Activated T-helper 17 cell treated with anti-CD3 and anti-CD28 coated beads, Interleukin-2, amount 50 U/mL, for 72 hours (primary cell): ENCODE measurements at regions not wholly inside any gene's neighbourhood (a gene's known extent, or its start where the extent isn't known, plus 50 kb on each side); places are given as distances from the start of the nearest gene placed in this dataset.
"Not testable (repeated sequence)": the region's sequence is repeated elsewhere in the genome, so short reads cannot be mapped to it uniquely, and the experiment has no call there.

Source experiments
- ATAC-seq: fragments of 150-1000 bp; cut with Tn5 transposase; replicated peaks from 2 replicates; pipeline ENCODE4 v1.10.0; 2021; ENCODE audit warnings: mild to moderate bottlenecking, moderate library complexity
- H3K27ac Mint-ChIP-seq: one replicate; pipeline ENCODE4 v1.8.0; 2022; ENCODE audit warnings: mixed read lengths
- H3K27me3 Mint-ChIP-seq: one replicate; pipeline ENCODE4 v1.8.0; 2022; ENCODE audit warnings: mixed read lengths
- H3K36me3 Mint-ChIP-seq: one replicate; pipeline ENCODE4 v1.8.0; 2022; ENCODE audit warnings: low read depth, mild to moderate bottlenecking, mixed read lengths
- H3K4me1 Mint-ChIP-seq: one replicate; pipeline ENCODE4 v1.8.0; 2022; ENCODE audit warnings: mixed read lengths
- H3K4me3 Mint-ChIP-seq: one replicate; pipeline ENCODE4 v1.8.0; 2022; ENCODE audit warnings: mild to moderate bottlenecking, mixed read lengths
- H3K9me3 Mint-ChIP-seq: one replicate; pipeline ENCODE4 v1.8.0; 2022; ENCODE audit warnings: mixed read lengths

DNA sequence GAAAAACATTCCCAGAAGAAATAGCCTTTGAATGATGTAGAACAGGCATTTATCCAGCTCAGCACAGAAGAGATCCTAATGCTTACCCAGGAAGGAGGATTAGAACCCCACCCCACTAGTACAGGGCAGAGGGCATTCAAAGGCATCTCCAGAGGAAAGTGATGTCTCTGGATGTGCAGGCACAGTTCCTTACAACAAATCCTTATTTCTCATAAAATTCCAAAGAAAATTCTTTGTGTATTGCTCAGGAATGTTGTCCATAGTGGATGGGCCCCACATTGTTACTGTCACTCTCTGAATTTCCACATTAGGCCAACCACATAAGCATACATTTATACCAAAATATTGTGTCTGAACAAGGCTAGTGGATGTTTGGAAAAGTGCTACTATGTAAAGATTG lies 243.0 kb downstream of the ADRA2A start:
- Mint-ChIP-seq H3K27me3 (peaks cover 27% of the 10 kb centered on the region), H3K4me1 (no peaks in the 10 kb centered on the region), H3K9me3 (no peaks in the 10 kb centered on the region), H3K4me3 (no peak overlapping the region), H3K36me3 (no peaks in the 10 kb centered on the region), H3K27ac (no peak overlapping the region)
- ATAC-seq: no peak

DNA sequence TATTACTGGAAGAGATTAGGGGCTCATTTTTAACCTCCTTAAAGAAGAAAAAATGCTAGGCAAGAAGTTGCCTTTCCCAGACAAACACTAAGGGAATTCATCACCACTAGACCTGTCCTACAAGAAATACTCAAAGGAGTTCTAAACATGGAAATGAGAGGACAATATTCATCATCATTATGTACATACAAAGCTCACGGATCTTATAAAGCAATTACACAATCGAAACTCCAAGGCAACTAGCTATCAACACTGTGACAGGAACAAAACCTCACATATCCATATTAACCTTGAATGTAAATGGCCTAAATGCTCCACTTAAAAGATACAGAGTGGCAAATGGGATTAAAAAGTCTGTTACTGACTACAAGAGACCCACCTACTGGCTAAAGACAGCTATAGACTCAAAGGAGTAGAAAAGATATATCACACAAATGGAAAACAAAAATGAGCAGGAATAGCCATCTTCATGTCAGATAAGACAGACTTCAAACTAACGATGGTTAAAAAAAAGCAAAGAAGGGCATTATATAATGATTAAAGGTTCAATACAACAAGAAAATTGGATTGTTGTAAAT lies 246.6 kb downstream of the ADRA2A start:
- Mint-ChIP-seq H3K27ac (no peak overlapping the region), H3K4me1 (no peaks in the 10 kb centered on the region), H3K36me3 (no peaks in the 10 kb centered on the region), H3K27me3 (peaks cover 15% of the 10 kb centered on the region), H3K4me3 (no peak overlapping the region), H3K9me3 (no peaks in the 10 kb centered on the region)
- no peak for ATAC-seq

DNA sequence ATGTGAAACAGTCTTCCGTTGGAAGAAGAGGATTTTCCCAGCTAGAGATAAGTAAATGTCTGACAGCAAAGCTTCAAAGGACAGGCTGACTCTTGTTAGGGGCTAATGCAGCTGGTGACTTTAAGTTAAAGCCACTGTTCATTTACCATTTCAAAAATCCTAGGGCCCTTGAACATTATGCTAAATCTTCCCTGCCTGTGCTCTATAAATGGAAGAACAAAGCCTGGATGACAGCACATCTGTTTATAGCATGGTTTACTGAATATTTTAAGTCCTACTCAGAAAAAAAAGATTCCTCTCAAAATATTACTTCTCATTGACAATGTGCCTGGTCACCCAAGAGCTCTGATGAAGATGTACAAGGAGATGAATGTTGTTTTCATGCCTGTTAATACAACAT lies 255.3 kb downstream of the ADRA2A start:
- not testable (repeated sequence) for H3K27me3 Mint-ChIP-seq, H3K4me3 Mint-ChIP-seq, H3K36me3 Mint-ChIP-seq, H3K27ac Mint-ChIP-seq, H3K9me3 Mint-ChIP-seq, H3K4me1 Mint-ChIP-seq, ATAC-seq

DNA sequence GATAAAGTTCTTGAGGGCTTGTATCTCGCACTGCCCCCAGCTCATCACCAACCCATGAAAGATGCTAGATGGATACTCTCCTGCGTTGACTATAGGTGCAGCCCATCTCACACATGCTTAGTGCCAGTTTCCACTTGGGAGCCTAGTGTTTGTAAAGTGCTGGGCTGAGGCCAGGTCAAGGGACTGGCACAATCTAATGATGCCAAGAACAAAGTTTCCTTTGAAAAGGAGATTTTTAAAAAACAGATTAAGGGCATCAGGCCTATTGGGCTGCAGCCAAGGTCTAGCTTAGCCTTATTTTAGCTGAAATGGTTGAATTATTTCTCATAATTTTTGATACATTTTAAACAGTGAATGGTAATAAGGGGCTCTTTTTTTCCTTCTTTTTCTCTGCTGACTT lies 259.0 kb downstream of the ADRA2A start:
- peaks cover 4% of the 10 kb centered on the region for H3K9me3 Mint-ChIP-seq
- no peak overlapping the region for H3K4me3 Mint-ChIP-seq
- ATAC-seq: no peak
- no peaks in the 10 kb centered on the region for H3K36me3 Mint-ChIP-seq
- peaks cover 10% of the 10 kb centered on the region for H3K27me3 Mint-ChIP-seq
- no peak overlapping the region for H3K27ac Mint-ChIP-seq
- H3K4me1 Mint-ChIP-seq: no peaks in the 10 kb centered on the region

DNA sequence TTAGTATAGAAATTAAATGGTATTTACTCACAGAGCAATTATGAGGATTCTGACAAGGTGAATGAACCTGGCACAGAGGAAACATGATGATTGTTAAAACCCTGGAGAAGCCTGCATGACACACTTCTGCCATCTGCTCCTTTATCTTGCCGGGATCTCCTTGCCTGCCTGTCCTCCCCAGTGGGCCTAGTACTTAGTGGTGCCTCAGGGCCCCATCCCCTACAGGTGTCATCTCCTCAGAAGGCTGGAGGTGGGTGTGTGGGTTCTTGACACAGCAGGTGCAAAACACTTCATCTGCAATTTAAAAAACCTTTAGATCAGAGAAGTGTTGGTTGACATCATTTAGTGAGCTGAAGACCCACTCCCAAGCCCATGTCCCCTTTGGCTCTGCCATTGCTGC lies 261.2 kb downstream of the ADRA2A start:
- Mint-ChIP-seq H3K27ac (no peak overlapping the region), H3K9me3 (peaks cover 8% of the 10 kb centered on the region), H3K36me3 (no peaks in the 10 kb centered on the region), H3K27me3 (peaks cover 10% of the 10 kb centered on the region), H3K4me3 (no peak overlapping the region), H3K4me1 (no peaks in the 10 kb centered on the region)
- ATAC-seq: no peak

DNA sequence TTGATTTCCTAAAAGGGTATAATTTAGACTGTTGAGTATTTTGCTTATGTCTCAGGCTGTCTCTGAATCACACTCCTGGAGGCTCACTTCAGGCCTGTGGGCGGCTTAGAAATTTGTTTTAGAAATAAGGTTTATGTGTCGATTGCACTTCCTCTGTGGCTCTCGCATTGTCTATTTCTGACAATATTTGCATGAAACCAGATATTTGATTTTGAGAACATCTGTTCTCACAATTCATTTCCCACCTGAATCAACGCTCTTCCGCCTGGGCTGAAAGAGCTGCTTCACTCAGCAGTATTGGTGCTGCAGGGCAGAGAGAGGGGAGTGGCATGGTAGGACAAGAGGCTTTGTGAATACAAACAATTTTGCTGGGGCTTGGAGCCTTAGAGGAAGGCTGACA lies 262.0 kb downstream of the ADRA2A start:
- no peak for ATAC-seq
- Mint-ChIP-seq H3K27me3 (peaks cover 15% of the 10 kb centered on the region), H3K4me3 (no peak overlapping the region), H3K36me3 (no peaks in the 10 kb centered on the region), H3K4me1 (no peaks in the 10 kb centered on the region), H3K27ac (no peak overlapping the region), H3K9me3 (peaks cover 12% of the 10 kb centered on the region)

DNA sequence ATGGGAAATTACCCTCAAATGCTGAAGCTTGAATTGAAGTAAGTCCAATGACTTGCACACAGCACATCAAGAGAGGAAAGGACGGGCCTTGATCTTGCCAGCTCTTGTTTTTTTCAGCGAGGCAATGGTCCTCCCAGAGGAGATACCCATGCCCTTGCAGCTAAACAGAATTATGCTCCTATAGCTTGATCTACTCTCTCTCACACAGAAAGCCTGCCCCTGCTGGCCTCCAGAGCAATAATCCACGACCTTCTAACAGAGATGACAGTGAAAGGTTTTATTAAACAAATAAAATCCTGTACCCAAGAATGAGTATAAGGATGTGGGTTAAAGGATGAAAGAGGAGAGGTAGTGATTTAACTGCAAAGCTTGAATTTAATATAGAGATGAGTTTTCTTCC lies 268.0 kb downstream of the ADRA2A start:
- no peak overlapping the region for H3K27ac Mint-ChIP-seq
- H3K9me3 Mint-ChIP-seq: peaks cover 12% of the 10 kb centered on the region
- no peaks in the 10 kb centered on the region for H3K36me3 Mint-ChIP-seq
- H3K4me3 Mint-ChIP-seq: no peak overlapping the region
- H3K4me1 Mint-ChIP-seq: no peaks in the 10 kb centered on the region
- ATAC-seq: no peak
- H3K27me3 Mint-ChIP-seq: peaks cover 12% of the 10 kb centered on the region

DNA sequence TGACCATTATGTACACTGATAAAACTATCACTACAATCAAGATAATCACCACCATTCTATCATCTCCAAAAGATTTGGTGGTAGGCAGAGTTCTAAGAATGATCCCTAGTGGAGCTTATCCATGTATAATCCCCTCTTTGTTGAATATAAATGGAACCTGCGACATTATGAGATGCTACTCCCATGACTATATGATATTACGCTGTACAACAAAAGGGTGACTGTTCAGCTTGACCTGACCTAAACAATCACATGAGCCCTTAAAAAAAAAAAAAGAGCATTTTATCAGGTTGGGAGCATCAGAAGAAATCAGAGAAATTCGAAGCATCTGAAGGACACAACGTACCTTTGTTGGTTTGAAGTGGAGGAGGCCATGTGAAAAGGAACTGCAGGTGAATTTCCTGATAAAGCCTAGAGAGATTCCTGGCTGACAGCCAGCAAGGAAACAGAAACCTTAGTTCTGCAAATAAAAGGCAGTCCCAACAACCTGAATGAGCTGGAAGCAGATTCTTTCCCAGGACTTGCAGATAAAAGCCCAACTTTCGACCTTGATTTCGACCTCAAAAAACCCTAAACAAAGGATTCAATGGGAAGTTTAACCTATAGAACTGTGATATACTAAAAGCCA lies 270.7 kb downstream of the ADRA2A start:
- ATAC-seq: no peak
- H3K27ac Mint-ChIP-seq: no peak overlapping the region
- H3K4me3 Mint-ChIP-seq: no peak overlapping the region
- no peaks in the 10 kb centered on the region for H3K4me1 Mint-ChIP-seq
- no peaks in the 10 kb centered on the region for H3K36me3 Mint-ChIP-seq
- peaks cover 27% of the 10 kb centered on the region for H3K27me3 Mint-ChIP-seq
- H3K9me3 Mint-ChIP-seq: peaks cover 4% of the 10 kb centered on the region

DNA sequence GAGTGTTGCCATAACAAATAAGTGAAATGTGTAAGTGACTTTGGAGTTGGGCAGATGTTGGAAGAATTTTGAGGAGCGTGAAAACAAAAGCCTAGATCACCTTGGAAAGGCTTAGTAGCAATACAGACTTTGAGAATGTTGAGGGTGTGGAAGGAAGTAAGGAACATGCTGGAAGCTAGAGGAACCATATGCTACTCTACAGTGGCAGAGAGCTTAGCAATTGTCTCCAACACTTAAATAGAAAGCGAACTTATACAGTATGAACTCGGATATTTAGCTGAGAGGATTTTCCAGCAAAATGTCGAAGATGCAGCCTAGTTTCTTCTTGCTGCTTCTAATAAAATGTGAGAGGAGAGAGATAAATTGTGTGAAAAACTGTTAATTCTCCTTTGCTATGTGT lies 271.2 kb downstream of the ADRA2A start:
- H3K36me3 Mint-ChIP-seq: no peaks in the 10 kb centered on the region
- H3K4me3 Mint-ChIP-seq: no peak overlapping the region
- ATAC-seq: no peak
- H3K27ac Mint-ChIP-seq: no peak overlapping the region
- peaks cover 4% of the 10 kb centered on the region for H3K9me3 Mint-ChIP-seq
- peaks cover 29% of the 10 kb centered on the region for H3K27me3 Mint-ChIP-seq
- H3K4me1 Mint-ChIP-seq: no peaks in the 10 kb centered on the region

DNA sequence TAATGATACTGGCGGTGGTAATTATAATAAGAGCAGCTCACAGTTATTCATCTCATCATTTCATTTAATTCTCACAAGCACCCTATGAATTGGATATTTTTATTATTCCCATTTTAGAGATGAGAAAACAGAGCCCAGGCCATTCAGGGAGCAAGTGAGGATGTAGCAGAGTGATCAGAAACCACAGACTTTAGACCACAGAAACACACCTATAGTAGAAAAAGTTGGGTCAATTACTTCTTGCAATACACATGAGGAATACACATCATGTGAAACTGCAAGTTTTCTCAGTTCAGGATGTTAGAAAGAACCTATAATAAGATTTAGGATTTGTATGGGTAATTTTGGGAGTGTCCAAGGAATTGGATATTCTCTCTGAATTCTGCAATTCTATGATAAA lies 278.0 kb downstream of the ADRA2A start:
- Mint-ChIP-seq H3K9me3 (no peaks in the 10 kb centered on the region), H3K4me1 (no peaks in the 10 kb centered on the region), H3K4me3 (no peak overlapping the region), H3K36me3 (no peaks in the 10 kb centered on the region), H3K27me3 (peaks cover 36% of the 10 kb centered on the region), H3K27ac (no peak overlapping the region)
- ATAC-seq: no peak

DNA sequence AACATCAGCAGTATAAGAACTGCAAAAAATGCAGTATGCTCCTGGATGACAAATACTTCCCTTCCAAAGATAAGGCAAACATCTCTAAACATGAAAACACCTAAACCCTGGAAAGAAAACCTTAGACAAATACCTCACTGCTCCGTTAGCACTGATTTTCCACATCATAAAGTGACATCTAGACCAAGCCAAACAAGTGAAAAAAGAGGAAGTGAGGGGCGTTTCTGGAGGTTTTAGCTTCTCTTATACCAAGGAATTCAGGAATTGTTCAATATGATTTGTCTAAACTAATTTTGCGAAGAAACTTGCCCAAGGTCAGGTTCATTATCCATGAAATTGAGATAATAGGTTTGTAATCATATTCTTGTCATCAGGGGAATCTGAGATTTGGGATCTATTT lies 279.7 kb downstream of the ADRA2A start:
- no peaks in the 10 kb centered on the region for H3K36me3 Mint-ChIP-seq
- H3K4me1 Mint-ChIP-seq: no peaks in the 10 kb centered on the region
- H3K27me3 Mint-ChIP-seq: peaks cover 32% of the 10 kb centered on the region
- H3K4me3 Mint-ChIP-seq: no peak overlapping the region
- no peaks in the 10 kb centered on the region for H3K9me3 Mint-ChIP-seq
- no peak for ATAC-seq
- H3K27ac Mint-ChIP-seq: no peak overlapping the region

DNA sequence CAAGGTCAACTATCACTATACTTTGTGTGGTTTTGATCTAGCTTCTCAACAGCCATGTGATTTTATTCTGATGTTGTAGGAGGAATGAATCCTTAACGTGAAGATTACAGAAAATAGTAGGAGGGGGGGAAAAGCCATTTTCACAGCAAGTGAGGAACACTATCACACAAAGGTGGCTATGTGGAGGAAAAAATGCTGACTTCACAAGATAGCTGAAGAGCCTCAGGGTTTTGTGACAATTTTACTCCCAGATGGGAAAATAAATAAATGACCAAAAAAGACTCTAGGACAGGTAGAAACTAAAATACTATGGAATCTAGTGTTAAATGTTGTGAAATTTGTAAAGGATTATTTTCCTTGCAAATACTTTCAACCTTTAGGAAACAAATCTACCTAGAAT lies 281.0 kb downstream of the ADRA2A start:
- Mint-ChIP-seq H3K9me3 (no peaks in the 10 kb centered on the region), H3K4me3 (no peak overlapping the region), H3K27me3 (peaks cover 27% of the 10 kb centered on the region), H3K27ac (no peak overlapping the region), H3K36me3 (no peaks in the 10 kb centered on the region), H3K4me1 (no peaks in the 10 kb centered on the region)
- no peak for ATAC-seq

DNA sequence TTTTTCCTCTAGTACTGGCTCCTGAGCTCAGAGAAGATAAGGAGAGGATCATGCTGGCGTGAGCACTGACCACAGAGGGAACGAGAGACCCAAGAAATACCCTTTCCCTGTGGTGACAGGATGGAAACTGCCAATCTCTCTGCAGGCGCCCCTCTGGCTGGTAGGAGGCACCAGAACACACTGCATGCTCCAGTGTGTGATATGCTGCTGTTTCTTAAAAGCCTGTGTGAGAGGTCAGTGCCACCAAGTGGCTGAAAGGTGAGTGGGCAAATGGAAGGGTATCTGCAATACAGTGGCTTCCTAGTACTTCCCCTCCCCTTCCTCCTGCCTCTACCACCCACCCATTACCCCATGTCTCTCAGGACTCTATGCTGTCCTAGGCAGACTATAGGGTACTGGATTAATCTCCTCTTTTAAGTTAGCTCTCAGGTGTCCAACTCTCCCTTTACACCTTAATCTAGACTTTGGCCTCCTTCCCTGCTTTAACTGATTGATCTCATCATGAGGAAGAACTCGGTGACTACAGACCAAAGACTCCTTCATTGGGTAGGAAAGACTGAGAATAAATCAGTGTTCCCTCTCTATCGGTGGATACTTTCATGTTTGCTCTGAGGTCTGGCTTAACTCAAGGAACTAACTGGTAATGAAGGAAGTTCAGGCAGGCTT lies 283.6 kb downstream of the ADRA2A start:
- H3K36me3 Mint-ChIP-seq: no peaks in the 10 kb centered on the region
- H3K27me3 Mint-ChIP-seq: peaks cover 27% of the 10 kb centered on the region
- no peak for ATAC-seq
- no peaks in the 10 kb centered on the region for H3K9me3 Mint-ChIP-seq
- H3K4me3 Mint-ChIP-seq: no peak overlapping the region
- H3K4me1 Mint-ChIP-seq: no peaks in the 10 kb centered on the region
- H3K27ac Mint-ChIP-seq: no peak overlapping the region

DNA sequence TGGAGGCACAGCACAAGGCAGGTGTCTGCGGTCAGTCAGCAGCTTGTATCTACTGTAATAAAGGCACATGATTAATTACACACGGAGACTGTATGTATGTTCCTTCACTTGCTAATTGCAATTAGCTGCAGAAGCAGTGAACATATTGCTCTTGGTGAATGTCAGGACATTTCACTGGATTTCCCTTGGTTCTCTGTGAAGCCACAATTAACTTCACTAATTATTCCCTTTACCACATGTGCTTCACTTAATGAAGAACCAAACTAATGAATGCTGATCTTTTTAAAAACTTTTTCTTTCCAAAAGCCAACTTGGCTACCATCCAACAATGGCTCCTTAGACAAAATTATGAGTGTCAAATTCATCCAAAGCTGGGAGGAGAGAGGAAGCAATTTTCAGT lies 290.7 kb downstream of the ADRA2A start:
- Mint-ChIP-seq H3K4me3 (no peak overlapping the region), H3K36me3 (no peaks in the 10 kb centered on the region), H3K4me1 (no peaks in the 10 kb centered on the region), H3K9me3 (no peaks in the 10 kb centered on the region), H3K27me3 (peaks cover 21% of the 10 kb centered on the region), H3K27ac (no peak overlapping the region)
- no peak for ATAC-seq

DNA sequence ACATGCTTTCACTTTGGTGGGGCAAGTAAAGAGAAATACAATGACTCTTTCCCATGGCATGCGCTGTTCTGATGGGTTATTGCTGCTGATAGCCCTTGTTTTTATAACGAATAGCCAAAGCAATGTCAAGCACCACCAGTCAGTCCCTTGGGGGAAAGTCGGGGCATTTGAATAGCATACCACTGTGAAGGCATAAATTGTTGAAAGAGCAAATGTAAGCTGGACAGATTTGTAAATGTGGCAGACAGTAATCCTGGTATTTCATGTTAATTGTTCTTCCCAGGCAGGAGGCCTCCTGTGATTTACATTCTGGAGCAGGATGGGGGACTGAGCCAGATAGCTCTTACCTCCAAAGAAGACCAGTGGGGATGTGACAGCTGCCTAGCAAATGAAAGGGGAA lies 293.3 kb downstream of the ADRA2A start:
- Mint-ChIP-seq H3K27me3 (peaks cover 12% of the 10 kb centered on the region), H3K4me1 (no peaks in the 10 kb centered on the region), H3K27ac (no peak overlapping the region), H3K4me3 (no peak overlapping the region), H3K36me3 (no peaks in the 10 kb centered on the region), H3K9me3 (no peaks in the 10 kb centered on the region)
- no peak for ATAC-seq
